H1 (cell line): ENCODE measurements at regions not wholly inside any gene's neighbourhood (a gene's known extent, or its start where the extent isn't known, plus 50 kb on each side); places are given as distances from the start of the nearest gene placed in this dataset.

Experiments
- CTCF ChIA-PET: fragments of 300-600 bp; sonication (Branson Sonifier 250); formaldehyde crosslinking; loops from one replicate; lab custom pipeline; 2021; ENCODE audit not compliant: partially characterized antibody; lab: Charles Lee
- POLR2A ChIA-PET: fragments of 300-600 bp; sonication (Branson Sonifier 250); formaldehyde crosslinking; loops from one replicate; lab custom pipeline; 2021; ENCODE audit warnings: inconsistent platforms; ENCODE audit not compliant: partially characterized antibody; lab: Charles Lee
- DNase-seq, 2 experiments: peaks; one replicate each; pipeline versions ENCODE4 v3.0.0 to v3.0.0-alpha.2; 2010 to 2022; ENCODE audit warnings: low spot score in 2 of 2, low read depth in 1 of 2, mixed read lengths in 1 of 2
- FAIRE-seq: peaks from 2 replicates; lab custom pipeline; 2011; peaks lifted over from hg19 to GRCh38; lab: Jason Lieb, UNC
- H2AFZ ChIP-seq: 2 replicates; pipeline ENCODE4 v1.8.1; 2012; ENCODE audit warnings: low read length, inconsistent platforms
- H2AK5ac ChIP-seq: 2 replicates; pipeline ENCODE4 v1.6.1; 2013; ENCODE audit warnings: low read depth, low read length
- H2BK120ac ChIP-seq: replicated peaks from 2 replicates; pipeline ENCODE3; 2013; ENCODE audit warnings: low read depth, low read length, inconsistent platforms
- H2BK12ac ChIP-seq: 2 replicates; pipeline ENCODE4 v1.6.1; 2013; ENCODE audit warnings: low read depth, low read length
- H2BK15ac ChIP-seq: 2 replicates; pipeline ENCODE4 v1.6.1; 2013; ENCODE audit warnings: low read length
- H2BK20ac ChIP-seq: 2 replicates; pipeline ENCODE4 v1.6.1; 2013; ENCODE audit warnings: low read length
- H2BK5ac ChIP-seq: 2 replicates; pipeline ENCODE4 v1.6.1; 2013; ENCODE audit warnings: low read depth, low read length
- H3K14ac ChIP-seq: 2 replicates; pipeline ENCODE4 v1.6.1; 2013; ENCODE audit warnings: inconsistent platforms; ENCODE audit not compliant: insufficient read length
- H3K18ac ChIP-seq: 2 replicates; pipeline ENCODE4 v1.6.1; 2013; ENCODE audit warnings: low read length; ENCODE audit errors: extremely low read depth
- H3K23ac ChIP-seq: 2 replicates; pipeline ENCODE4 v1.6.1; 2013; ENCODE audit warnings: inconsistent platforms; ENCODE audit not compliant: insufficient read length
- H3K23me2 ChIP-seq: 2 replicates; pipeline ENCODE4 v1.6.1; 2013; ENCODE audit warnings: low read depth, low read length
- H3K27ac ChIP-seq: 2 replicates; pipeline ENCODE4 v1.6.1; 2011; ENCODE audit warnings: low read depth, low read length, inconsistent platforms
- H3K27me3 ChIP-seq, 4 experiments: replicated peaks in 1 of 4; 1 replicate in 1 of 4; 2 replicates in 3 of 4; pipeline versions ENCODE4 v1.6.1 to v1.8.1; 2011 to 2013; ENCODE audit warnings: low read length in 3 of 4, mild to moderate bottlenecking in 3 of 4, inconsistent platforms in 2 of 4, mixed read lengths in 2 of 4, moderate library complexity in 1 of 4; ENCODE audit not compliant: control insufficient read depth in 3 of 4, insufficient read depth in 3 of 4; ENCODE audit errors: extremely low read depth in 1 of 4
- H3K36me3 ChIP-seq, 4 experiments: 2 replicates each; pipeline versions ENCODE4 v1.6.1 to v1.8.1; 2011 to 2013; ENCODE audit warnings: mild to moderate bottlenecking in 4 of 4, low read length in 3 of 4, moderate library complexity in 2 of 4, control low read depth in 1 of 4, inconsistent platforms in 1 of 4; ENCODE audit not compliant: insufficient read depth in 4 of 4, control insufficient read depth in 2 of 4
- H3K4ac ChIP-seq: replicated peaks from 2 replicates; pipeline ENCODE3; 2013; ENCODE audit warnings: low read length, low read depth, mixed read lengths, inconsistent platforms; ENCODE audit not compliant: insufficient read length
- H3K4me1 ChIP-seq, 4 experiments: replicated peaks in 1 of 4; 1 replicate in 1 of 4; 2 replicates in 3 of 4; pipeline versions ENCODE4 v1.6.1 to v1.8.1; 2011 to 2013; ENCODE audit warnings: low read length in 3 of 4, inconsistent platforms in 2 of 4, mixed read lengths in 1 of 4; ENCODE audit not compliant: insufficient read depth in 4 of 4, control insufficient read depth in 3 of 4
- H3K4me2 ChIP-seq, 2 experiments: 2 replicates each; pipeline versions ENCODE4 v1.6.1 to v1.8.1; 2011 to 2013; ENCODE audit warnings: low read depth in 2 of 2, low read length in 2 of 2, control low read depth in 1 of 2, inconsistent platforms in 1 of 2, mild to moderate bottlenecking in 1 of 2; ENCODE audit not compliant: insufficient read depth in 1 of 2
- H3K4me3 ChIP-seq, 4 experiments: fragments of 200-600, 300-600 bp in 1 of 4; sonication (generic), shearing (Covaris generic), sonication (Bioruptor Twin) in 1 of 4; 2 replicates each; pipeline versions ENCODE4 v1.5.1 to v1.8.1; 2011 to 2016; ENCODE audit warnings: low read length in 4 of 4, low read depth in 3 of 4, control low read depth in 2 of 4, inconsistent platforms in 2 of 4, mild to moderate bottlenecking in 2 of 4, mixed read lengths in 1 of 4, moderate library complexity in 1 of 4; ENCODE audit not compliant: insufficient read depth in 2 of 4; ENCODE audit errors: extremely low read depth in 1 of 4
- H3K56ac ChIP-seq: replicated peaks from 2 replicates; pipeline ENCODE3; 2013; ENCODE audit warnings: low read depth, mild to moderate bottlenecking, mixed read lengths, low read length, inconsistent platforms; ENCODE audit not compliant: insufficient read length
- H3K79me1 ChIP-seq: 2 replicates; pipeline ENCODE4 v1.6.1; 2013; ENCODE audit warnings: low read depth, low read length, control low read depth
- H3K79me2 ChIP-seq, 2 experiments: 2 replicates each; pipeline versions ENCODE4 v1.6.1 to v1.8.1; 2012 to 2013; ENCODE audit warnings: low read length in 2 of 2, mild to moderate bottlenecking in 2 of 2, inconsistent platforms in 1 of 2; ENCODE audit not compliant: insufficient read depth in 2 of 2, control insufficient read depth in 1 of 2
- H3K9ac ChIP-seq, 4 experiments: replicated peaks in 1 of 4; 1 replicate in 1 of 4; 2 replicates in 3 of 4; pipeline versions ENCODE4 v1.6.1 to v1.8.1; 2011 to 2013; ENCODE audit warnings: low read depth in 3 of 4, low read length in 3 of 4, control low read depth in 2 of 4, mild to moderate bottlenecking in 2 of 4, moderate library complexity in 2 of 4, inconsistent platforms in 1 of 4; ENCODE audit errors: extremely low read depth in 1 of 4
- H3K9me3 ChIP-seq, 2 experiments: 2 replicates each; pipeline versions ENCODE4 v1.6.1 to v1.8.1; 2012 to 2013; ENCODE audit warnings: mild to moderate bottlenecking in 2 of 2, moderate library complexity in 2 of 2, control low read depth in 1 of 2, inconsistent platforms in 1 of 2, low read depth in 1 of 2, low read length in 1 of 2, mixed read lengths in 1 of 2; ENCODE audit not compliant: insufficient read depth in 2 of 2
- H4K20me1 ChIP-seq, 2 experiments: replicated peaks in 1 of 2; 2 replicates each; pipeline versions ENCODE3 to v1.8.1; 2011 to 2013; ENCODE audit warnings: inconsistent platforms in 2 of 2, low read length in 2 of 2, mild to moderate bottlenecking in 1 of 2; ENCODE audit not compliant: insufficient read depth in 2 of 2, control insufficient read depth in 1 of 2
- H4K5ac ChIP-seq: 2 replicates; pipeline ENCODE4 v1.6.1; 2013; ENCODE audit warnings: low read length, low read depth, mixed read lengths, inconsistent platforms; ENCODE audit not compliant: insufficient read length
- H4K8ac ChIP-seq: 2 replicates; pipeline ENCODE4 v1.8.0; 2013; ENCODE audit warnings: mild to moderate bottlenecking, moderate library complexity, low read length, inconsistent platforms; ENCODE audit not compliant: insufficient read depth; ENCODE audit errors: extremely low read depth
- H4K91ac ChIP-seq: replicated peaks from 2 replicates; pipeline ENCODE3; 2013; ENCODE audit warnings: low read length, mixed read lengths, inconsistent platforms; ENCODE audit not compliant: insufficient read length
- POLR2AphosphoS5 ChIP-seq: IDR thresholded peaks from 2 replicates; pipeline ENCODE4 v1.6.1; 2011; ENCODE audit warnings: low read depth, low read length
- SP1 ChIP-seq: IDR thresholded peaks from 2 replicates; pipeline ENCODE4 v1.6.1; 2011; ENCODE audit warnings: low read depth, low read length
- TBP ChIP-seq: IDR thresholded peaks from 2 replicates; pipeline ENCODE4 v1.6.1; 2011; ENCODE audit warnings: low read depth, low read length, improper control_type of control experiment
- WGBS, 2 experiments: shearing (Covaris generic) in 1 of 2; methylation state at CpG; one replicate each; pipeline versions ENCODE4 v1.1.6 to v1.1.7; 2013 to 2015; ENCODE audit warnings: low lambda C conversion rate in 2 of 2, mixed read lengths in 2 of 2, inconsistent platforms in 1 of 2, low coverage in 1 of 2, missing lambda C conversion rate in 1 of 2; ENCODE audit not compliant: insufficient replicate concordance in 2 of 2, insufficient coverage in 1 of 2, insufficient read length in 1 of 2; ENCODE audit errors: extremely low coverage in 1 of 2, missing lambda C conversion rate in 1 of 2; 5-methylcytosine and 5-hydroxymethylcytosine counted together

GRCh38 chr3:161571951-161572350 lies 75.3 kb downstream of the OTOL1 start:
- H4K20me1 ChIP-seq: no peaks in the 10 kb centered on the region
- H4K5ac ChIP-seq: no peak overlapping the region
- H4K91ac ChIP-seq: no peak overlapping the region
- H3K36me3 ChIP-seq: no peaks in the 10 kb centered on the region
- TF ChIP-seq POLR2AphosphoS5 (no peak), SP1 (no peak), TBP (no peak)
- WGBS, 2 experiments: 88% methylated on average over 1 of the region's 1 CpG; no CpG with 5 or more reads in 1 of the 2 experiments
- H2BK5ac ChIP-seq: no peak overlapping the region
- no peak overlapping the region for H3K27ac ChIP-seq
- ChIA-PET POLR2A (no interaction called here), CTCF (interaction anchor here (0.6 to 0.8 kb wide), 2 partner anchors 13 to 265 kb away, joined by 3 read pairs; no protein-coding TSS in a partner anchor)
- no peak overlapping the region for H2AFZ ChIP-seq
- H3K4me3 ChIP-seq: no peak overlapping the region
- no peak overlapping the region for H4K8ac ChIP-seq
- no peak overlapping the region for H2BK120ac ChIP-seq
- no peaks in the 10 kb centered on the region for H3K23me2 ChIP-seq
- no peaks in the 10 kb centered on the region for H3K79me1 ChIP-seq
- no peak overlapping the region for H3K14ac ChIP-seq
- no peak overlapping the region for H3K4me2 ChIP-seq
- no peak overlapping the region for H3K4ac ChIP-seq
- no peak overlapping the region for H2AK5ac ChIP-seq
- H3K4me1 ChIP-seq: no peaks in the 10 kb centered on the region; a peak in 1 of 7 replicates
- H2BK20ac ChIP-seq: no peak overlapping the region
- H3K56ac ChIP-seq: no peak overlapping the region
- H3K27me3 ChIP-seq: no peaks in the 10 kb centered on the region
- H3K79me2 ChIP-seq: no peaks in the 10 kb centered on the region
- no peak overlapping the region for H3K23ac ChIP-seq
- no peak for DNase-seq
- H3K9me3 ChIP-seq: no peaks in the 10 kb centered on the region
- no peak for FAIRE-seq
- H2BK12ac ChIP-seq: no peak overlapping the region
- no peak overlapping the region for H3K9ac ChIP-seq
- no peak overlapping the region for H2BK15ac ChIP-seq
- no peak overlapping the region for H3K18ac ChIP-seq
